ENCODE measurements at regions not wholly inside any gene's neighbourhood (a gene's known extent, or its start where the extent isn't known, plus 50 kb on each side); places are given as distances from the start of the nearest gene placed in this dataset.

DNA sequence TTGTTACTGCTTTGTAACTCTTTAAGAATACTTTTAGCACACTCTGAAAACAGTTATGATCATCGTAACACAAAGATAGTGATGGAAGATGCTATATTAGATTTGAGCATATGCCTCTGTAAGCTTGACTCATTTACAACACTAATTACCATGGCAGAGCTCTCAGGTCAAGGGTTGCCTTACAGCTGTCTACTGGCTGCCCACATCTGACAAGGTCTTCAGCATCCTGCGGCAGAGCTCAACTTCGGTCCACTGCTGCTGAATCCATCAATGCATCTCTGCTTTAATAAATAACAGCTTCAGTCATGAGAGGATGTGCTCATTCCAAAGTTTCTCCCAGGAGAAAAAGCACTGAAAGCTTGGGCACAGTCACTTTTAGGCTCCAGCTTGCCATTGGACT lies 449.4 kb downstream of the RASEF start:
- TF ChIP-seq, protein P1, sequence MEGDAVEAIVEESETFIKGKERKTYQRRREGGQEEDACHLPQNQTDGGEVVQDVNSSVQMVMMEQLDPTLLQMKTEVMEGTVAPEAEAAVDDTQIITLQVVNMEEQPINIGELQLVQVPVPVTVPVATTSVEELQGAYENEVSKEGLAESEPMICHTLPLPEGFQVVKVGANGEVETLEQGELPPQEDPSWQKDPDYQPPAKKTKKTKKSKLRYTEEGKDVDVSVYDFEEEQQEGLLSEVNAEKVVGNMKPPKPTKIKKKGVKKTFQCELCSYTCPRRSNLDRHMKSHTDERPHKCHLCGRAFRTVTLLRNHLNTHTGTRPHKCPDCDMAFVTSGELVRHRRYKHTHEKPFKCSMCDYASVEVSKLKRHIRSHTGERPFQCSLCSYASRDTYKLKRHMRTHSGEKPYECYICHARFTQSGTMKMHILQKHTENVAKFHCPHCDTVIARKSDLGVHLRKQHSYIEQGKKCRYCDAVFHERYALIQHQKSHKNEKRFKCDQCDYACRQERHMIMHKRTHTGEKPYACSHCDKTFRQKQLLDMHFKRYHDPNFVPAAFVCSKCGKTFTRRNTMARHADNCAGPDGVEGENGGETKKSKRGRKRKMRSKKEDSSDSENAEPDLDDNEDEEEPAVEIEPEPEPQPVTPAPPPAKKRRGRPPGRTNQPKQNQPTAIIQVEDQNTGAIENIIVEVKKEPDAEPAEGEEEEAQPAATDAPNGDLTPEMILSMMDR (IDR thresholded peaks at IDR 0.05; ENCODE audit: insufficient read depth, low read length, missing control alignments), result no peak
- H3K4me3 ChIP-seq (ENCODE audit: low read depth, low read length), result no peak overlapping the region
- ChIA-PET POLR2A (no interaction called here), CTCF (no interaction called here)
- no peak for DNase-seq (ENCODE audit: low read depth, low spot score)

DNA sequence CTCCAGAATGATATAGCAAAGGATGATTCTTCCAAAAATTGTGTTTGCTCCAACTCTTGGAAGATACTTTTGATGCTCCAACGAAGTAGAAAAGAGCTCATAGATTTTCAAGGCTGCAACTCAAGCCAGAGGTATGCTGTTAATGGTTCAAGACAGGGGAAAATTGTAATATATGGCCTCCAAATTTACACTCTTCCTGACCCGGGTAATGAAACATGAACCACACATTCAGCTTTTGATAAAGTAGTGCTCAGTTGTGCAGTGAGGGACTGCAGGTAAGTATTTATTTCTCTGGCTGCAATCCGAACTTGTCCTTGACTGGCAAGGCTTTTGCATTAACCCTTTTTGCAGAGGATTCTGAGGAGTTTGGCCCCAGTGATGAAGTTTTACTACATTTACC lies 446.4 kb downstream of the RASEF start:
- TF ChIP-seq, protein P1 (IDR thresholded peaks at IDR 0.05; ENCODE audit: insufficient read depth, low read length, missing control alignments), result no peak
- ChIA-PET CTCF (interaction anchor here (5.4 kb wide), 1 partner anchor 10 kb away, joined by 50 read pairs; no protein-coding TSS in a partner anchor), POLR2A (no interaction called here)
- DNase-seq (ENCODE audit: low read depth, low spot score), result no peak
- no peak overlapping the region for H3K4me3 ChIP-seq (ENCODE audit: low read depth, low read length)

DNA sequence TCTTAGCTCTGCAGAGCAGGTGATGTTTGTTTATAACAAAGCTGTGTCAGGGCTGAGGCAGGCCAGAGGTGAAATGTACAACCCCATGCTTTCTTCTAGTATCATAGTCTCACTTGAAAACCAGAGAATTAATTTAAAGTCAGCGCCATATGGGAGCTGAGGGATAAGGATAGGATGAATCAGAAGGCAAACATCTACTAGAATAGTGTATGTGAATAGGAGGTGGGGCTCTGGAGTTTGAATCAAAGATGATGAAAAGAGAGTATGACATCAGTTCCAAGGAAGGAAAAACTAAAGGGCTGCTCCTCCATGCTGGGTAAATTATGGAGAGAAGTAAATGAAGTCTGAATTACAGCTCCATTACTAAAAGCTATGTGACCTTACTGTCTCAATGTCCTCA lies 441.5 kb downstream of the RASEF start:
- no peak overlapping the region for H3K4me3 ChIP-seq (ENCODE audit: low read depth, low read length)
- ChIA-PET CTCF (interaction anchor here (1.3 kb wide), 1 partner anchor 14 kb away, joined by 3 read pairs; no protein-coding TSS in a partner anchor), POLR2A (no interaction called here)
- no peak for DNase-seq (ENCODE audit: low read depth, low spot score)
- TF ChIP-seq, protein P1 (IDR thresholded peaks at IDR 0.05; ENCODE audit: insufficient read depth, low read length, missing control alignments), result no peak

DNA sequence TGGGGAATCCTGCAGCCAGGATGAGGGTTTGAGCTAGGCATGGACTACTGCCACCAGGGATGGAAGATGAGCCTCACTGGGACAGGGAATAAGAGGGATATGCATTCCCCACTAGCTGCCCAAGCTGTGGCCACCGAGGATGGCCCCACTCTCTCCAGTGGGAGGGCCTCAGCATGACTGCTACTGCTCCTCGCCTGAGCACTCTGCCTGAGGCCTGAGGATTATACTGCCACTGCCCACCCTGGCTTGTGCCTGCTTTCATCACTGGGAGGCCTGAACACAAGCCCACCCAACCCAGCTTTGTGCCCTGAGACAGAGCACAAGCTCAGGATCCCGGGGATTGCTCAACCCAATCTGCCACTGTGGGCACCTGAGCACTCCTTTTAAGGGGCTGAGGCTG lies 425.6 kb downstream of the RASEF start:
- no peak for DNase-seq (ENCODE audit: low read depth, low spot score)
- H3K4me3 ChIP-seq (ENCODE audit: low read depth, low read length), result no peak overlapping the region
- TF ChIP-seq, protein P1 (IDR thresholded peaks at IDR 0.05; ENCODE audit: insufficient read depth, low read length, missing control alignments), result no peak
- ChIA-PET POLR2A (no interaction called here), CTCF (no interaction called here)

DNA sequence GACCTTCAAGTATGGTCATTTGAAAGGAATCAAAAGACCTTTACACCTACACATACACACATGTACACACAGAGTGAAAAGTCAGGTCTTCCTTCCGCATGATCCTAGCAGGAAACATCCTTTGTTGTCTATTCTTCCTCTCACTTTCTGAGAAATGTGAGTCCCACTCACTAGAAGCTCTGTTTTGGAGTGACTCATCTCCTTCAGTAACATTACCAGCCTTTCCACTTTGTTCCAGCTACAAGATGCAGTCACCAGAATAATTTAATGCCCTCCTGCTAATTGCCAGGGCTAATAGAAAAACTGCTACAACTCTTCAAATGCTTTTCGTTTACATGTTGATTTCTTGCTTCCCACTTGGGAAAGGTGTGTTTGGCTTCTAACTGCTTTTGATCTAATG lies 417.3 kb downstream of the RASEF start:
- ChIA-PET POLR2A (no interaction called here), CTCF (no interaction called here)
- H3K4me3 ChIP-seq (ENCODE audit: low read depth, low read length), result no peak overlapping the region
- DNase-seq (ENCODE audit: low read depth, low spot score), result no peak
- TF ChIP-seq, protein P1 (IDR thresholded peaks at IDR 0.05; ENCODE audit: insufficient read depth, low read length, missing control alignments), result no peak

DNA sequence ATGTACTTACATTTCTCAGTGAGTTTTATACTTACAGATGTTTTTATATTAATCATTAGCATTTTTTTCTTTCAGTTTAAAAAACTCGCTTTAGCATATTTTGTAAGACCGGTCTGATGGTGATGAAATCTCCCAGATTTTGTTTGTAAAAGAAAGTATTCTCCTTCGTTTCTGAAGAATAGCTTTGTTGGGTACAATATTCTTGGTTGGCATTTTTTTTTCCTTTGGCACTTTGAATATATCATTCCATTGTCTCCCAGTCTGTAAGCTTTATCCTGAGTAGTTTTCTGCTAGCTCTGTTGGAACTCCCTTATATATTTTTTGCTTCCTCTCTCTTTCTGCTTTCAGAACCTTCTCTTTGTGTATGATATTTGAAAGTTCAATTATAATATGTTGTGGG lies 412.6 kb downstream of the RASEF start:
- POLR2A ChIA-PET, result no interaction called here
- CTCF ChIA-PET, result no interaction called here
- H3K4me3 ChIP-seq (ENCODE audit: low read depth, low read length), result no peak overlapping the region
- DNase-seq (ENCODE audit: low read depth, low spot score), result no peak
- TF ChIP-seq, protein P1 (IDR thresholded peaks at IDR 0.05; ENCODE audit: insufficient read depth, low read length, missing control alignments), result no peak
